ENCODE measurements at regions not wholly inside any gene's neighbourhood (a gene's known extent, or its start where the extent isn't known, plus 50 kb on each side); places are given as distances from the start of the nearest gene placed in this dataset.

DNA sequence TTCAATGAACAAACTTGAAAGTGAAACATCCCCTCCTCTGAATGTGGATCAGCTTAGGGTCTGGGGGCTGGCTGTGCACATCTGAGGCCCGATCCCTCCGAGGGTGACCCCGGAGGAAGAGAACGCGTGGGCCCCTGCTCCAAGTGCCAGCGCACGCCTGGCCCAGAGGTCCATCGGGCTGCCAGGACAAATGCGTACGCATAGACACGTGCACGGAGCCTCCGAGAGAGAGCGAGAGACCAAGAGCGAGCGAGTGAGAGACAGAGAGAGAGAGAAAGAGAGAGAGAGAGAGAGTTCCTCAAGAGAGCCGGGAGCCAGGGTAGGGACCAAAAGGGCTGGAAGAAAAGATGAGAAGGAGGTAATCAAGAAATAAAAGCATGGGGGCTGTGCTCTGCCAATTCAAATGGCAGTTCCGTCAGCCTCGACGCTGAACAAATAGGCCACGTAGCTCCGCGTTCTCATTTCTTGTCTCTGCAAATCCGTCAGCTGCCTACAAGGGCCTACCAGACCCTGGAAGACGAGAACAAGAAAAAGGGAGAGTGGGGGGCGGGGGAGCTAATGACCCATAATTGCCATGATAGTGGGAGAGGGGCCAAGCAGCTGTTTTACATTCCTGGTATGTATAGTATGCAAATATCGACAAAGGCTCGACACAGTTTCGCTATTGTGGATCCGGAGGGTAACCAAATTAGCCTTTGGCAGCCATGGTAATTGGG is 435.3 kb upstream of the ZFHX3 start:
- FAIRE-seq (no peak), DNase-seq (ENCODE audit: low read depth, low spot score) (no peak)
- dilution Hi-C loops (cut with MboI; ENCODE audit: extremely low pct_ligation_motif_present, low sequenced_read_pairs), result no loop called here
- no peaks in the 10 kb centered on the region for H4K20me1 ChIP-seq (ENCODE audit: control insufficient read depth, extremely low read depth, insufficient read depth, low read length)
- H3K4me1 ChIP-seq (ENCODE audit: control insufficient read depth, extremely low read depth, insufficient read depth, low read length), result no peaks in the 10 kb centered on the region
- no peaks in the 10 kb centered on the region for H3K9me1 ChIP-seq (ENCODE audit: control insufficient read depth, extremely low read depth, insufficient read depth, low read length)
- H3K9me3 ChIP-seq (ENCODE audit: control insufficient read depth, low read depth, low read length), result peaks cover 2% of the 10 kb centered on the region
- no peak overlapping the region for H3K4me2 ChIP-seq (ENCODE audit: control insufficient read depth, extremely low read depth, insufficient read depth, low read depth, low read length)
- no peak overlapping the region for H3K4me3 ChIP-seq (ENCODE audit: control insufficient read depth in 2 of 3, extremely low read depth in 1 of 3, insufficient read depth in 2 of 3, low read depth in 1 of 3, low read length in 3 of 3)
- no peaks in the 10 kb centered on the region for H3K27me3 ChIP-seq (ENCODE audit: control insufficient read depth, extremely low read depth, insufficient read depth, low read length)
- no peak overlapping the region for H3K9ac ChIP-seq (ENCODE audit: control insufficient read depth, extremely low read depth, insufficient read depth, low read length)
- H2AFZ ChIP-seq (ENCODE audit: control insufficient read depth, low read length), result no peak overlapping the region
- no peak overlapping the region for H3K27ac ChIP-seq (ENCODE audit: control insufficient read depth, insufficient read depth, low read length)
- no peaks in the 10 kb centered on the region for H3K36me3 ChIP-seq (ENCODE audit: control insufficient read depth in 2 of 2, extremely low read depth in 1 of 2, insufficient read depth in 2 of 2, low read length in 2 of 2)
- H3K79me2 ChIP-seq (ENCODE audit: control insufficient read depth, insufficient read depth, low read length), result no peaks in the 10 kb centered on the region
- TF ChIP-seq, protein P1, sequence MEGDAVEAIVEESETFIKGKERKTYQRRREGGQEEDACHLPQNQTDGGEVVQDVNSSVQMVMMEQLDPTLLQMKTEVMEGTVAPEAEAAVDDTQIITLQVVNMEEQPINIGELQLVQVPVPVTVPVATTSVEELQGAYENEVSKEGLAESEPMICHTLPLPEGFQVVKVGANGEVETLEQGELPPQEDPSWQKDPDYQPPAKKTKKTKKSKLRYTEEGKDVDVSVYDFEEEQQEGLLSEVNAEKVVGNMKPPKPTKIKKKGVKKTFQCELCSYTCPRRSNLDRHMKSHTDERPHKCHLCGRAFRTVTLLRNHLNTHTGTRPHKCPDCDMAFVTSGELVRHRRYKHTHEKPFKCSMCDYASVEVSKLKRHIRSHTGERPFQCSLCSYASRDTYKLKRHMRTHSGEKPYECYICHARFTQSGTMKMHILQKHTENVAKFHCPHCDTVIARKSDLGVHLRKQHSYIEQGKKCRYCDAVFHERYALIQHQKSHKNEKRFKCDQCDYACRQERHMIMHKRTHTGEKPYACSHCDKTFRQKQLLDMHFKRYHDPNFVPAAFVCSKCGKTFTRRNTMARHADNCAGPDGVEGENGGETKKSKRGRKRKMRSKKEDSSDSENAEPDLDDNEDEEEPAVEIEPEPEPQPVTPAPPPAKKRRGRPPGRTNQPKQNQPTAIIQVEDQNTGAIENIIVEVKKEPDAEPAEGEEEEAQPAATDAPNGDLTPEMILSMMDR (optimal IDR thresholded peaks at IDR 0.05 in 1 of 3, IDR thresholded peaks at IDR 0.05 in 1 of 3, conservative IDR thresholded peaks at IDR 0.05 in 1 of 3; ENCODE audit: extremely low read depth in 1 of 3, insufficient read depth in 2 of 3, low read length in 3 of 3), result no peak
- no peak for TF ChIP-seq EZH2 (IDR thresholded peaks at IDR 0.05; ENCODE audit: low read length)

DNA sequence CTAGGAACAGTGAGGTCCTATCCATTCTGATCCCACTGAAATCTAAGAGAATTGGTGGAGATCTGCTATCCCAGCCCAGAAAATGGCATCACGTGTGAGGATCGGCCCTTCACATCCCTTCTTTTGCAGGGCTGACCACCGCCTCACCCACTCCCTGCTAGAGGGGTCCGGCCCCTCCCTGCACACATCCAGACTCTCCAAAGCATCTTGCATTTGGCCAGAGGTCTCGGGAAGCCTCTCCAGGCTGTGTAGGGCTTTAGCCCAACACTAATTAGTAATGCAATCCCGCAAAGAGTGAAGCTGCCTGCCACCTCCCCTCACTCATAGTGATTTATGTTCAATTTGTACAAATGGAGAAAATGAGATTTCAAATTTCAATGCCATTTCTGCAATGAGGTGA is 434.4 kb upstream of the ZFHX3 start:
- no peak overlapping the region for H3K4me2 ChIP-seq (ENCODE audit: control insufficient read depth, extremely low read depth, insufficient read depth, low read depth, low read length)
- no peak for TF ChIP-seq EZH2 (IDR thresholded peaks at IDR 0.05; ENCODE audit: low read length)
- TF ChIP-seq, protein P1 (optimal IDR thresholded peaks at IDR 0.05 in 1 of 3, IDR thresholded peaks at IDR 0.05 in 1 of 3, conservative IDR thresholded peaks at IDR 0.05 in 1 of 3; ENCODE audit: extremely low read depth in 1 of 3, insufficient read depth in 2 of 3, low read length in 3 of 3), result no peak
- H4K20me1 ChIP-seq (ENCODE audit: control insufficient read depth, extremely low read depth, insufficient read depth, low read length), result no peaks in the 10 kb centered on the region
- dilution Hi-C loops (cut with MboI; ENCODE audit: extremely low pct_ligation_motif_present, low sequenced_read_pairs), result no loop called here
- no peak for DNase-seq (ENCODE audit: low read depth, low spot score)
- H3K9me3 ChIP-seq (ENCODE audit: control insufficient read depth, low read depth, low read length), result peaks cover 2% of the 10 kb centered on the region
- no peak overlapping the region for H3K27ac ChIP-seq (ENCODE audit: control insufficient read depth, insufficient read depth, low read length)
- no peaks in the 10 kb centered on the region for H3K36me3 ChIP-seq (ENCODE audit: control insufficient read depth in 2 of 2, extremely low read depth in 1 of 2, insufficient read depth in 2 of 2, low read length in 2 of 2)
- H3K9ac ChIP-seq (ENCODE audit: control insufficient read depth, extremely low read depth, insufficient read depth, low read length), result no peak overlapping the region
- H2AFZ ChIP-seq (ENCODE audit: control insufficient read depth, low read length), result no peak overlapping the region
- H3K4me3 ChIP-seq (ENCODE audit: control insufficient read depth in 2 of 3, extremely low read depth in 1 of 3, insufficient read depth in 2 of 3, low read depth in 1 of 3, low read length in 3 of 3), result no peak overlapping the region
- no peaks in the 10 kb centered on the region for H3K4me1 ChIP-seq (ENCODE audit: control insufficient read depth, extremely low read depth, insufficient read depth, low read length)
- no peaks in the 10 kb centered on the region for H3K27me3 ChIP-seq (ENCODE audit: control insufficient read depth, extremely low read depth, insufficient read depth, low read length)
- no peaks in the 10 kb centered on the region for H3K79me2 ChIP-seq (ENCODE audit: control insufficient read depth, insufficient read depth, low read length)
- H3K9me1 ChIP-seq (ENCODE audit: control insufficient read depth, extremely low read depth, insufficient read depth, low read length), result no peaks in the 10 kb centered on the region
- FAIRE-seq, result no peak

Measured in keratinocyte (primary cell).